ENCODE measurements at regions not wholly inside any gene's neighbourhood (a gene's known extent, or its start where the extent isn't known, plus 50 kb on each side); places are given as distances from the start of the nearest gene placed in this dataset.

DNA sequence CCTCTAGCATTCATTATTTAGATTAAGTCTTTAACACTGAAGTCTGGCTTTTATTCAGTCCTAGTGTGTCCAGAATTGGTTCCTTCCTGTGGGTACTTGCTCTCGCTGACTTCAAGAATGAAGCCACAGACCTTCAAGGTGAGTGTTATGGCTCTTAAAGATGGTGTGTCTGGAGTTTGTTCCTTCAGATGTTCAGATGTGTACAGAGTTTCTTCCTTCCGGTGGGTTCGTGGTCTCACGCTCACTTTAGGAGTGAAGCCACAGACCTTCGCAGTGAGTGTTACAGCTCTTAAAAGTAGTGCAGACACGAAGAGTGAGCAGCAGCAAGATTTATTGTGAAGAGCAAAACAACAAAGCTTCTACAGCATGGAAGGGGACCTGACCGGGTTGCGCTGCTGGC lies 860.6 kb downstream of the STIM2 start:
- Histone ChIP-seq H3K9me3 (ENCODE audit: low read depth, low read length) (no peaks in the 10 kb centered on the region), H2AFZ (ENCODE audit: low read length) (no peak overlapping the region), H4K20me1 (ENCODE audit: insufficient read depth, low read length) (no peaks in the 10 kb centered on the region), H3K79me2 (ENCODE audit: insufficient read depth, low read length) (no peaks in the 10 kb centered on the region), H3K36me3 (ENCODE audit: insufficient read depth, low read length) (no peaks in the 10 kb centered on the region), H3K27me3 (ENCODE audit: insufficient read depth, low read length) (no peaks in the 10 kb centered on the region), H3K4me3 (ENCODE audit: insufficient read depth, low read length) (no peak overlapping the region), H3K4me1 (ENCODE audit: insufficient read depth, low read length) (no peaks in the 10 kb centered on the region), H3K4me2 (ENCODE audit: insufficient read depth, low read length) (no peak overlapping the region), H3K27ac (ENCODE audit: low read depth, low read length) (no peak overlapping the region)
- TF ChIP-seq, protein P1, sequence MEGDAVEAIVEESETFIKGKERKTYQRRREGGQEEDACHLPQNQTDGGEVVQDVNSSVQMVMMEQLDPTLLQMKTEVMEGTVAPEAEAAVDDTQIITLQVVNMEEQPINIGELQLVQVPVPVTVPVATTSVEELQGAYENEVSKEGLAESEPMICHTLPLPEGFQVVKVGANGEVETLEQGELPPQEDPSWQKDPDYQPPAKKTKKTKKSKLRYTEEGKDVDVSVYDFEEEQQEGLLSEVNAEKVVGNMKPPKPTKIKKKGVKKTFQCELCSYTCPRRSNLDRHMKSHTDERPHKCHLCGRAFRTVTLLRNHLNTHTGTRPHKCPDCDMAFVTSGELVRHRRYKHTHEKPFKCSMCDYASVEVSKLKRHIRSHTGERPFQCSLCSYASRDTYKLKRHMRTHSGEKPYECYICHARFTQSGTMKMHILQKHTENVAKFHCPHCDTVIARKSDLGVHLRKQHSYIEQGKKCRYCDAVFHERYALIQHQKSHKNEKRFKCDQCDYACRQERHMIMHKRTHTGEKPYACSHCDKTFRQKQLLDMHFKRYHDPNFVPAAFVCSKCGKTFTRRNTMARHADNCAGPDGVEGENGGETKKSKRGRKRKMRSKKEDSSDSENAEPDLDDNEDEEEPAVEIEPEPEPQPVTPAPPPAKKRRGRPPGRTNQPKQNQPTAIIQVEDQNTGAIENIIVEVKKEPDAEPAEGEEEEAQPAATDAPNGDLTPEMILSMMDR (IDR thresholded peaks at IDR 0.05; ENCODE audit: extremely low read depth, low read depth, low read length), result no peak
- DNase-seq (ENCODE audit: insufficient read length, low spot score, missing footprints), result no peak

DNA sequence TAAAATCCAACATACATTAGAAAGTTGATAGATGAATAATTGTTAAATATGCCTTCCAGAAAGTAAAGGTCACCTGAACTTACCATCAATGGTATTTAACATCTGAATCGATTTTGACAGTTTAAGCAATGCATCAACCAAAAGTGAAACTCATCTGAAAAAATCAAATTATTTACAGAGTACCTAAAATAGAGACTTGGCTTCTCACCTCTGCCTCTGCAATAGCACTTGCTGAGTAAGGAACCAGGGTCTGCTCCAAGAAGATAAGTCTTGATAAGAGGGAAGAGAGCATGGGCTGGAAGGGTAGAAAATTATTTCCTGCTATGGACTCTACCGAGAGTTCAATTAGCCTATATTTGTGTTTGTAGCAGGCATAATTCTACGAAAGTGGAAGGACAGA lies 868.3 kb downstream of the STIM2 start:
- no peaks in the 10 kb centered on the region for H3K27me3 ChIP-seq (ENCODE audit: insufficient read depth, low read length)
- H3K79me2 ChIP-seq (ENCODE audit: insufficient read depth, low read length), result no peaks in the 10 kb centered on the region
- H3K4me3 ChIP-seq (ENCODE audit: insufficient read depth, low read length), result no peak overlapping the region
- no peaks in the 10 kb centered on the region for H3K36me3 ChIP-seq (ENCODE audit: insufficient read depth, low read length)
- no peak overlapping the region for H3K4me2 ChIP-seq (ENCODE audit: insufficient read depth, low read length)
- H2AFZ ChIP-seq (ENCODE audit: low read length), result no peak overlapping the region
- no peaks in the 10 kb centered on the region for H3K4me1 ChIP-seq (ENCODE audit: insufficient read depth, low read length)
- TF ChIP-seq, protein P1 (IDR thresholded peaks at IDR 0.05; ENCODE audit: extremely low read depth, low read depth, low read length), result no peak
- no peak overlapping the region for H3K27ac ChIP-seq (ENCODE audit: low read depth, low read length)
- no peak for DNase-seq (ENCODE audit: insufficient read length, low spot score, missing footprints)
- peaks cover 2% of the 10 kb centered on the region for H3K9me3 ChIP-seq (ENCODE audit: low read depth, low read length)
- no peaks in the 10 kb centered on the region for H4K20me1 ChIP-seq (ENCODE audit: insufficient read depth, low read length)

DNA sequence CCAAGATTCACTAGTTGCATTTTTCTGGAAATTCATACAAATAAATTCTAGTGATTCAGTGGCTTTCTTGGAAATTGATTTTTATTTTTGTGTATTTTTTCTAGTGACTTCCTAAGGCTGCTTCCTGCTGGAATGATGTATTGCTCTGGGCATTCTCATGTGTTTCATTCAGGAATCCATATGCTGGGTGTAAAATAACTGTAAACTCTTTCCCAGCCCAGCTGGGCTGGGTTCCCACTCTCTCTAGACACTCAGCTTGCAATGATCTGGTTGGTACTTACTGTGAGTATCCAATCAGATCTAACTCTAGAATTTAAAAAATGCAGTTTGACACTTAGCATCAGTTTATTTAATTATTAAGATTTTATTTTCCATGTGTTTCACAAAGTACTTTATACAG lies 882.2 kb downstream of the STIM2 start:
- no peak for DNase-seq (ENCODE audit: insufficient read length, low spot score, missing footprints)
- H3K4me3 ChIP-seq (ENCODE audit: insufficient read depth, low read length), result no peak overlapping the region
- H4K20me1 ChIP-seq (ENCODE audit: insufficient read depth, low read length), result no peaks in the 10 kb centered on the region
- no peaks in the 10 kb centered on the region for H3K27me3 ChIP-seq (ENCODE audit: insufficient read depth, low read length)
- peaks cover 2% of the 10 kb centered on the region for H3K9me3 ChIP-seq (ENCODE audit: low read depth, low read length)
- H3K27ac ChIP-seq (ENCODE audit: low read depth, low read length), result no peak overlapping the region
- TF ChIP-seq, protein P1 (IDR thresholded peaks at IDR 0.05; ENCODE audit: extremely low read depth, low read depth, low read length), result no peak
- H3K4me1 ChIP-seq (ENCODE audit: insufficient read depth, low read length), result no peaks in the 10 kb centered on the region
- no peaks in the 10 kb centered on the region for H3K36me3 ChIP-seq (ENCODE audit: insufficient read depth, low read length)
- H3K4me2 ChIP-seq (ENCODE audit: insufficient read depth, low read length), result no peak overlapping the region
- H3K79me2 ChIP-seq (ENCODE audit: insufficient read depth, low read length), result no peaks in the 10 kb centered on the region
- no peak overlapping the region for H2AFZ ChIP-seq (ENCODE audit: low read length)

- no peaks in the 10 kb centered on the region for H3K4me1 ChIP-seq (ENCODE audit: insufficient read depth, low read length)
- H4K20me1 ChIP-seq (ENCODE audit: insufficient read depth, low read length), result no peaks in the 10 kb centered on the region
- no peaks in the 10 kb centered on the region for H3K36me3 ChIP-seq (ENCODE audit: insufficient read depth, low read length)
- H3K27me3 ChIP-seq (ENCODE audit: insufficient read depth, low read length), result no peaks in the 10 kb centered on the region
- no peak overlapping the region for H2AFZ ChIP-seq (ENCODE audit: low read length)
- no peaks in the 10 kb centered on the region for H3K79me2 ChIP-seq (ENCODE audit: insufficient read depth, low read length)
- no peaks in the 10 kb centered on the region for H3K9me3 ChIP-seq (ENCODE audit: low read depth, low read length)
- no peak overlapping the region for H3K27ac ChIP-seq (ENCODE audit: low read depth, low read length)
- peak; percentile 36 for DNase-seq (ENCODE audit: insufficient read length, low spot score, missing footprints)
- no peak overlapping the region for H3K4me3 ChIP-seq (ENCODE audit: insufficient read depth, low read length)
- TF ChIP-seq, protein P1 (IDR thresholded peaks at IDR 0.05; ENCODE audit: extremely low read depth, low read depth, low read length), result no peak
- H3K4me2 ChIP-seq (ENCODE audit: insufficient read depth, low read length), result no peak overlapping the region
Observed at GRCh38 chr4:27759611-27760575, 899.3 kb downstream of the STIM2 start.
